Epithelial cell of proximal tubule (primary cell): ENCODE measurements at regions not wholly inside any gene's neighbourhood (a gene's known extent, or its start where the extent isn't known, plus 50 kb on each side); places are given as distances from the start of the nearest gene placed in this dataset.
"Not testable (repeated sequence)": the region's sequence is repeated elsewhere in the genome, so short reads cannot be mapped to it uniquely, and the experiment has no call there.

ENCODE experiments used
- DNase-seq: peaks from one replicate; pipeline ENCODE4 v3.0.0-alpha.2; 2011; ENCODE audit warnings: low read depth
- H3K4me3 ChIP-seq: 2 replicates; pipeline ENCODE4 v1.5.1; 2011; ENCODE audit warnings: low read depth, mild to moderate bottlenecking, low read length
- CTCF ChIP-seq: conservative IDR thresholded peaks from 2 replicates; pipeline ENCODE4 v1.5.1; 2012; ENCODE audit warnings: low read depth, mild to moderate bottlenecking, low read length

- DNase-seq: no peak
- TF ChIP-seq CTCF: no peak
- H3K4me3 ChIP-seq: no peak overlapping the region
Measured at GRCh38 chr3:168794427-168794826, 698.7 kb upstream of the GOLIM4 start.

GRCh38 chr3:168782193-168782592 is 686.5 kb upstream of the GOLIM4 start:
- no peak overlapping the region for H3K4me3 ChIP-seq
- no peak for DNase-seq
- TF ChIP-seq CTCF: no peak

DNA sequence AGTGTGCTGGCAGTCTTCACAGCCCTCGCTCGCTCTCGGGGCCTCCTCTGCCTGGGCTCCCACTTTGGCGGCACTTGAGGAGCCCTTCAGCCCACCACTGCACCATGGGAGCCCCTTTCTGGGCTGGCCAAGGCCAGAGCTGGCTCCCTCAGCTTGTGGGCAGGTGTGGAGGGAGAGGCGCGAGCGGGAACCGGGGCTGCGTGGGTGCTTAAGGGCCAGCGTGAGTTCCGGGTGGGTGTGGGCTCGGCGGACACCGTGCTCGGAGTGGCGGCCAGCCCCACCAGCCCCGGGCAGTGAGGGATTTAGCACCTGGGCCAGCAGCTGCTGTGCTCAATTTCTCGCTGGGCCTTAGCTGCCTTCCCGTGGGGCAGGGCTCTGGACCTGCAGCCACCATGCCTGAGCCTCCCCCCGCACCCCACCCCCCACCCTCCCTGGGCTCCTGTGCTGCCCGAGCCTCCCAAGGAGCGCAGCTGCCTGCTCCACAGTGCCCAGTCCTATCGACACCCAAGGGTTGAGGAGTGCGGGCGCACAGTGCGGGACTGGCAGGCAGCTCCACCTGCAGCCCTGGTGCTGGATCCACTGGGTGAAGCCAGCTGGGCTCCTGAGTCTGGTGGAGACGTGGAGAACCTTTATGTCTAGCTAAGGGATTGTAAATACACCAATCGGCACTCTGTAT is 684.4 kb upstream of the GOLIM4 start:
- not testable (repeated sequence) for H3K4me3 ChIP-seq, DNase-seq

DNA sequence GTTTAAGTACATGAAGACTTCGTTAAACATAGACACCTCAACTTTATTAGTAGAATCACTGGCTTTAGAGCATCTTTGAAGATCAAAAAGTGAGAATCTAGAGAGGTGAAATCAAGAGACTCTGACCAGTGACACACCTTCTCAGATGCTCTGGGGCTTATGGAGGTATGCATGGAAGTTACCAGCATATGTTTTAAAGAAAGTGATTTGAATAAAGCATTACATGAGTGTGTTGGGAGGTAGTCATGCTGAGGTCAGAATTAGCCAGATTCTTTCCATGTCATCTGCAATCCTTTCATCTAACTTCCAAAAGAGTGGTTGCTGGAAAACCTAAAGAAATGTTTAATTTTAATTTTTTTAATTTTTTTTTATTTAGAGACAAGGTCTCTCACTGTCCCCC is 658.0 kb upstream of the GOLIM4 start:
- no peak for DNase-seq
- no peak for TF ChIP-seq CTCF
- H3K4me3 ChIP-seq: no peak overlapping the region

- no peak overlapping the region for H3K4me3 ChIP-seq
- no peak for TF ChIP-seq CTCF
- DNase-seq: no peak
Measured at GRCh38 chr3:168752339-168752738, 656.6 kb upstream of the GOLIM4 start.

GRCh38 chr3:168747697-168748096 is 652.0 kb upstream of the GOLIM4 start:
- no peak overlapping the region for H3K4me3 ChIP-seq
- DNase-seq: no peak
- TF ChIP-seq CTCF: no peak

DNA sequence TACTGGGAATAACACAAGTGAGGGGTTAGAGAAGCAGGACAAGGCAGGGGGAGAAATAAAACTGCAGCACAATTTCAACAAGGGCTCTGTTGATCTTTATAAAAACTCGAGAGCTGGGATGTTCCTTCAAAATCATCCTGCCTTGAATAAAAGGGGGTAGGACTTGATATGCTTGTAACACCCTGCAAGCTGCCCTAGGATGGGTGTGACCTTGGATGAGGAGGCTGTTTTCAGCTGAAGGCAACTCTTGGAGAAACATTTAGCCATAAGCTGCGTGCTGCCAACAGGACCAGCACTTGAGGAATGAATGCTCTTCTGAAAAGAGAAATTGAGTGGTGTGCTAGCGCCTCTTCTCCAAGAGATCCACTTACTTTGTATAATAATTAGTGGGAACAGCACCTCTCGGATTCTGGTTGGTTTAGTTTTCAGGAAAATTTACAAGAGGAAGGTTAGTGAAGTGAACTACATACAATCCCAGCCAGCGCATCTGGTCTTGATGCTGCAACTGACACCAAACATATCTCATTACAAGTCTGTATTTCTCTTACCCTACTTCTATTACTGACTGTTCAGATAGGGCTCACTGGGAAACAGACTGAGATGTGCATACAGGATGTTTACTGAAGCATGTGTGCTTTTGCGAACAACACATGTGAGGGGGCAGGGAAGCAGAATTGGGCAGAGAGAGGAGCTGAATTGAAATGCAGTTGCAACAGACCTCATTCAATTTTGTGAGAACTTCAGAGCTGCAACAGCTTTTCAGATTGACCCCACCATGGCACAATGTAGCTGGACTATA is 643.0 kb upstream of the GOLIM4 start:
- TF ChIP-seq CTCF: no peak
- H3K4me3 ChIP-seq: no peak overlapping the region
- DNase-seq: no peak
